Stomach (tissue), 8 donors: ENCODE measurements at regions not wholly inside any gene's neighbourhood (a gene's known extent, or its start where the extent isn't known, plus 50 kb on each side); places are given as distances from the start of the nearest gene placed in this dataset.

Experiments
- DNase-seq, 2 donors: peaks; one replicate each; pipeline versions ENCODE4 v3.0.0 to v3.0.0-alpha.2; 2013 to 2019
- H3K27ac ChIP-seq, 5 donors: fragments of 200-600 bp in 4 of 5; sonication (generic) in 4 of 5; one replicate each; pipeline ENCODE4 v1.5.1; 2013 to 2019; ENCODE audit warnings: mild to moderate bottlenecking in 1 of 5, moderate library complexity in 1 of 5
- H3K27me3 ChIP-seq, 3 donors: fragments of 200-600 bp; sonication (generic); one replicate each; pipeline ENCODE4 v1.5.1; 2017 to 2019; ENCODE audit warnings: mixed run types in 1 of 3
- H3K36me3 ChIP-seq, 4 donors: fragments of 200-600 bp; sonication (generic); 1 replicate in 3 of 4; 2 replicates in 1 of 4; pipeline ENCODE4 v1.5.1; 2016 to 2019
- H3K4me1 ChIP-seq, 4 donors: fragments of 200-600 bp; sonication (generic); one replicate each; pipeline ENCODE4 v1.5.1; 2016 to 2019
- H3K4me3 ChIP-seq, 4 donors: fragments of 200-600 bp; sonication (generic) in 3 of 4; one replicate each; pipeline ENCODE4 v1.5.1; 2016 to 2019; ENCODE audit warnings: mild to moderate bottlenecking in 1 of 4
- H3K9me3 ChIP-seq, 4 donors: fragments of 200-600 bp; sonication (generic); one replicate each; pipeline ENCODE4 v1.5.1; 2016 to 2019
- EP300 ChIP-seq: sonication (generic); formaldehyde crosslinking; IDR thresholded peaks from one replicate; pipeline ENCODE4 v1.6.1; 2017; ENCODE audit warnings: antibody characterized with exemption
- POLR2A ChIP-seq, 4 donors: fragments of 450-650 bp; IDR thresholded peaks; one replicate each; pipeline ENCODE4 v1.6.1; 2016; ENCODE audit warnings: antibody characterized with exemption in 4 of 4, control low read depth in 2 of 4, mild to moderate bottlenecking in 1 of 4, moderate library complexity in 1 of 4
- POLR2AphosphoS5 ChIP-seq, 3 donors: sonication (generic); formaldehyde crosslinking; IDR thresholded peaks; one replicate each; pipeline ENCODE4 v1.6.1; 2016; ENCODE audit warnings: antibody characterized with exemption in 3 of 3
- WGBS, 5 donors: extraction: QIAGEN DNeasy Blood & Tissue Kit in 3 of 5; methylation state at CpG; one replicate each; pipeline versions ENCODE4 v1.1.5 to v1.1.7; 2013 to 2018; 5-methylcytosine and 5-hydroxymethylcytosine counted together
- intact Hi-C: fragments of 100-400 bp; cut with DNase I; formaldehyde crosslinking; loops from one replicate; pipeline ENCODE4 v1.15.1; 2023; ENCODE audit warnings: low total_unique reads
- TF ChIP-seq, protein P1 (sequence below), 7 experiments: fragments of 450-650 bp in 4 of 7; fragments of 200-600 bp in 3 of 7; sonication (generic) in 3 of 7; IDR thresholded peaks; one replicate each; pipeline ENCODE4 v1.5.1; 2016 to 2019; ENCODE audit warnings: antibody characterized with exemption in 7 of 7, control low read depth in 2 of 7, mild to moderate bottlenecking in 1 of 7
- donor health status: healthy with polysubstance abuse.
- donor health status: Bipolar disorder and iron deficiency.
- donor health status: healthy.

DNA sequence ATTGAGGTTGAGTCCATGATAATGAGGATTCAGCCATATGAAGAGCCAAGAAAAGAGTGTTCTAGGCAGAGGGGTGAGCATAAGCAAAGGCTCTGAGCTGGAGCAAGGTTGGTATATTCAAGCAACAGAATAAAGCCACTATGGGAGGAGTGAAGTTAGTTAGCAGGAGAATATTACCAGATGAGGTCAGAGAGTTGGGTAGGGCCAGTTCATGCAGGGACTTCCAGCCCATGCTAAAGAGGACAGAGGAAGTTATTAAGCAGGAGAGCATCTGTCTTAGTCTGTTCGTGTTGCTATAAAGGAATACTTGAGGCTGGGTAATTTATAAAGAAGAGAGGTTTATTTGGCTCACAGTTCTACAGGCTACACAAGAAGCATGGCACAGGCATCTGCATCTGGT lies 57.1 kb upstream of the ATG10 start:
- Histone ChIP-seq H3K9me3 (no peaks in the 10 kb centered on the region), H3K27me3 (no peaks in the 10 kb centered on the region), H3K27ac (no peak overlapping the region), H3K36me3 (no peaks in the 10 kb centered on the region), H3K4me1 (no peaks in the 10 kb centered on the region), H3K4me3 (no peak overlapping the region)
- no peak for DNase-seq
- intact Hi-C loops, result no loop called here
- 64 to 90% (median 75%) methylated on average over 1 of the region's 1 CpG for WGBS, 5 donors
- TF ChIP-seq EP300 (no peak), POLR2A (IDR thresholded peaks at IDR 0.05) (no peak), POLR2AphosphoS5 (IDR thresholded peaks at IDR 0.05) (no peak)
- TF ChIP-seq, protein P1, sequence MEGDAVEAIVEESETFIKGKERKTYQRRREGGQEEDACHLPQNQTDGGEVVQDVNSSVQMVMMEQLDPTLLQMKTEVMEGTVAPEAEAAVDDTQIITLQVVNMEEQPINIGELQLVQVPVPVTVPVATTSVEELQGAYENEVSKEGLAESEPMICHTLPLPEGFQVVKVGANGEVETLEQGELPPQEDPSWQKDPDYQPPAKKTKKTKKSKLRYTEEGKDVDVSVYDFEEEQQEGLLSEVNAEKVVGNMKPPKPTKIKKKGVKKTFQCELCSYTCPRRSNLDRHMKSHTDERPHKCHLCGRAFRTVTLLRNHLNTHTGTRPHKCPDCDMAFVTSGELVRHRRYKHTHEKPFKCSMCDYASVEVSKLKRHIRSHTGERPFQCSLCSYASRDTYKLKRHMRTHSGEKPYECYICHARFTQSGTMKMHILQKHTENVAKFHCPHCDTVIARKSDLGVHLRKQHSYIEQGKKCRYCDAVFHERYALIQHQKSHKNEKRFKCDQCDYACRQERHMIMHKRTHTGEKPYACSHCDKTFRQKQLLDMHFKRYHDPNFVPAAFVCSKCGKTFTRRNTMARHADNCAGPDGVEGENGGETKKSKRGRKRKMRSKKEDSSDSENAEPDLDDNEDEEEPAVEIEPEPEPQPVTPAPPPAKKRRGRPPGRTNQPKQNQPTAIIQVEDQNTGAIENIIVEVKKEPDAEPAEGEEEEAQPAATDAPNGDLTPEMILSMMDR (IDR thresholded peaks at IDR 0.05), result no peak

DNA sequence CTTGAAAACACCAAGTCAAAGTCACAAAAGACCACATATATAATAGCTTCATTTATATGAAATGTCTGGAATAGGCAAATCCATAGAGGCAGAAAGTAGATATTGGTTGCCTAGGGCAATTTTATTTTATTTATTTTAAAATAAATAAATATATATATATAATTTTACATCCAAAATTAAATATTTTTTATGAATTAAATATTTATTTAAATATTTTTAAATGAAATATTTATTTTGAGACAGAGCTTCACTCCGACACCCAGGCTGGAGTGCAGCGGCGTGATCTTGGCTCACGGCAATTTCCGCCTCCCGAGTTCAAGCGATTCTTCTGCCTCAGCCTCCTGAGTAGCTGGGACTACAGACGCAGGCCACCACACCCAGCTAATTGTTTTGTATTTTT lies 58.9 kb upstream of the ATG10 start:
- Histone ChIP-seq H3K4me1 (peaks cover 0 to 10% (median 4%) of the 10 kb centered on the region in 4 donors), H3K9me3 (no peaks in the 10 kb centered on the region), H3K27ac (no peak overlapping the region), H3K4me3 (no peak overlapping the region), H3K36me3 (no peaks in the 10 kb centered on the region), H3K27me3 (no peaks in the 10 kb centered on the region)
- no peak for TF ChIP-seq POLR2AphosphoS5 (IDR thresholded peaks at IDR 0.05)
- no peak for TF ChIP-seq POLR2A (IDR thresholded peaks at IDR 0.05)
- TF ChIP-seq EP300, result no peak
- TF ChIP-seq, protein P1 (IDR thresholded peaks at IDR 0.05), result no peak
- intact Hi-C loops, result no loop called here
- 96 to 97% (median 97%) methylated on average over 8 of the region's 8 CpGs for WGBS, 5 donors
- DNase-seq, result no peak

DNA sequence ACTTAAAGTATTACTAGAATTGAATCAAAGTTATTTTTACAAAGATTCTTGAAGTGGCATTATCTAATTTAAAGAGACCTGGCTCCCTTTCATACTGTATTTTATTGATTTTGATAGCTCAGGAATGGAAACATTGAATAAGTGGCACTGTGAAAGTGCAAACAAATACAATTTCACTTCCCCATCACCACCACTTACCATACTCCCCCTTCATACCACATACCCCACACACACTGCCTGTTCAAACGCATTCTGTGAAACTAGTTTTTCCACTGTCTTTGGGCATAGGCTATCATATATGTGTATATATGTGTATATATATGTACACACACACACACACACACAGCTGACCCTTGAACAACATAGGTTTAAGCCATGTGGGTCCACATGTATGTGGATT lies 62.1 kb upstream of the ATG10 start:
- Histone ChIP-seq H3K27me3 (no peaks in the 10 kb centered on the region), H3K36me3 (no peaks in the 10 kb centered on the region), H3K27ac (no peak overlapping the region), H3K4me3 (no peak overlapping the region), H3K9me3 (no peaks in the 10 kb centered on the region), H3K4me1 (peaks cover 0 to 10% (median 4%) of the 10 kb centered on the region in 4 donors)
- intact Hi-C loops, result no loop called here
- TF ChIP-seq EP300, result no peak
- TF ChIP-seq POLR2AphosphoS5 (IDR thresholded peaks at IDR 0.05), result no peak
- TF ChIP-seq, protein P1 (IDR thresholded peaks at IDR 0.05), result no peak
- TF ChIP-seq POLR2A (IDR thresholded peaks at IDR 0.05), result no peak
- DNase-seq, result no peak
- WGBS, 5 donors, result 75 to 90% (median 85%) methylated on average over 1 of the region's 1 CpG

DNA sequence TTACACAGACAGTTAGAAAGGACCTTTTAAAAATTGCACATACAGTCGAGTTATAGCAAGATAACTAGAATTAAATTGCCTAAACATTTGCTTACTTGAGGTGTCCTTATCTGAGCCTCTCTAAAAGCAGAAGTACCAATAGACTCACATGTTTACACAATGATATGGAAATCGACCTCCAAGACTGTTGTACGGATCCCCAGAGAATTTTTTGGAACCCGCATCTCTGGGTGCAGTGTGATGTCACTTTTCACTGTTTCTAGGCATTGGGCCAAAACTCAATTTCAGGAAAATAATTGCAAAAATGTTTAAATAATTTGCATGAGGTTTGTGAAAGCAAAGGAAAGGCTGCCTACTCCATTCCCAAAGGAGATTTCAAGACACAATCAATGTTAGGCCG lies 63.1 kb upstream of the ATG10 start:
- H3K27ac ChIP-seq, result no peak overlapping the region
- H3K9me3 ChIP-seq, result no peaks in the 10 kb centered on the region
- intact Hi-C loops, result no loop called here
- no peaks in the 10 kb centered on the region for H3K36me3 ChIP-seq
- no peak overlapping the region for H3K4me3 ChIP-seq
- 31 to 56% (median 45%) methylated on average over 5 of the region's 5 CpGs for WGBS, 5 donors
- no peaks in the 10 kb centered on the region for H3K27me3 ChIP-seq
- peaks cover 0 to 10% (median 4%) of the 10 kb centered on the region in 4 donors for H3K4me1 ChIP-seq
- TF ChIP-seq POLR2A (IDR thresholded peaks at IDR 0.05) (no peak), EP300 (no peak), POLR2AphosphoS5 (IDR thresholded peaks at IDR 0.05) (no peak)
- TF ChIP-seq, protein P1 (IDR thresholded peaks at IDR 0.05), result no peak
- DNase-seq, result peak in 1 of 2 donors; percentile 10
